Vagina (tissue), 2 donors: ENCODE measurements at regions not wholly inside any gene's neighbourhood (a gene's known extent, or its start where the extent isn't known, plus 50 kb on each side); places are given as distances from the start of the nearest gene placed in this dataset.

ENCODE experiments used
- CTCF ChIP-seq, 3 experiments: fragments of 450-650 bp in 2 of 3; fragments of 200-600 bp in 1 of 3; sonication (generic) in 1 of 3; IDR thresholded peaks; one replicate each; pipeline ENCODE4 v1.5.1; 2017 to 2019; ENCODE audit warnings: antibody characterized with exemption in 3 of 3, mild to moderate bottlenecking in 2 of 3, moderate library complexity in 2 of 3
- POLR2A ChIP-seq, 2 donors: fragments of 450-650 bp; IDR thresholded peaks; one replicate each; pipeline ENCODE4 v1.6.1; 2017; ENCODE audit warnings: antibody characterized with exemption in 2 of 2, mild to moderate bottlenecking in 2 of 2, moderate library complexity in 2 of 2
- POLR2AphosphoS5 ChIP-seq, 2 donors: sonication (generic); formaldehyde crosslinking; IDR thresholded peaks; one replicate each; pipeline ENCODE4 v1.9.0; 2017; ENCODE audit warnings: antibody characterized with exemption in 2 of 2, mild to moderate bottlenecking in 2 of 2, low read depth in 1 of 2; ENCODE audit not compliant: insufficient read depth in 1 of 2

- TF ChIP-seq POLR2AphosphoS5 (IDR thresholded peaks at IDR 0.05; ENCODE audit: insufficient read depth in 1 of 2, low read depth in 1 of 2) (no peak), CTCF (IDR thresholded peaks at IDR 0.05) (no peak), POLR2A (IDR thresholded peaks at IDR 0.05) (no peak)
Measured at GRCh38 chr6:19714434-19715166, 122.6 kb upstream of the ID4 start.
